ENCODE measurements at regions not wholly inside any gene's neighbourhood (a gene's known extent, or its start where the extent isn't known, plus 50 kb on each side); places are given as distances from the start of the nearest gene placed in this dataset.

GRCh38 chr16:51430716-51431369 lies 279.8 kb upstream of the SALL1 start:
- peaks cover 0 to 4% (median 0%) of the 10 kb centered on the region in 4 donors for H3K27me3 ChIP-seq
- no peak for TF ChIP-seq EP300 (IDR thresholded peaks at IDR 0.05)
- TF ChIP-seq, protein P1, sequence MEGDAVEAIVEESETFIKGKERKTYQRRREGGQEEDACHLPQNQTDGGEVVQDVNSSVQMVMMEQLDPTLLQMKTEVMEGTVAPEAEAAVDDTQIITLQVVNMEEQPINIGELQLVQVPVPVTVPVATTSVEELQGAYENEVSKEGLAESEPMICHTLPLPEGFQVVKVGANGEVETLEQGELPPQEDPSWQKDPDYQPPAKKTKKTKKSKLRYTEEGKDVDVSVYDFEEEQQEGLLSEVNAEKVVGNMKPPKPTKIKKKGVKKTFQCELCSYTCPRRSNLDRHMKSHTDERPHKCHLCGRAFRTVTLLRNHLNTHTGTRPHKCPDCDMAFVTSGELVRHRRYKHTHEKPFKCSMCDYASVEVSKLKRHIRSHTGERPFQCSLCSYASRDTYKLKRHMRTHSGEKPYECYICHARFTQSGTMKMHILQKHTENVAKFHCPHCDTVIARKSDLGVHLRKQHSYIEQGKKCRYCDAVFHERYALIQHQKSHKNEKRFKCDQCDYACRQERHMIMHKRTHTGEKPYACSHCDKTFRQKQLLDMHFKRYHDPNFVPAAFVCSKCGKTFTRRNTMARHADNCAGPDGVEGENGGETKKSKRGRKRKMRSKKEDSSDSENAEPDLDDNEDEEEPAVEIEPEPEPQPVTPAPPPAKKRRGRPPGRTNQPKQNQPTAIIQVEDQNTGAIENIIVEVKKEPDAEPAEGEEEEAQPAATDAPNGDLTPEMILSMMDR (IDR thresholded peaks at IDR 0.05), result no peak
- TF ChIP-seq POLR2AphosphoS5 (IDR thresholded peaks at IDR 0.05), result no peak
- no peak for TF ChIP-seq POLR2A (IDR thresholded peaks at IDR 0.05; ENCODE audit: low read depth)
- H3K27ac ChIP-seq (replicated peaks in 1 of 4), result no peak overlapping the region
- no peak for DNase-seq (ENCODE audit: extremely low spot score)
- no peak overlapping the region for H3K4me3 ChIP-seq
- H3K4me1 ChIP-seq, result no peaks in the 10 kb centered on the region
- 70% methylated on average over 3 of the region's 3 CpGs for WGBS
- intact Hi-C loops (cut with DNase I), result no loop called here
- H3K36me3 ChIP-seq, result no peaks in the 10 kb centered on the region
- no peaks in the 10 kb centered on the region for H3K9me3 ChIP-seq

- Histone ChIP-seq H3K27me3 (no peaks in the 10 kb centered on the region), H3K9me3 (no peaks in the 10 kb centered on the region), H3K27ac (replicated peaks in 1 of 4) (no peak overlapping the region), H3K4me3 (no peak overlapping the region), H3K4me1 (no peaks in the 10 kb centered on the region), H3K36me3 (no peaks in the 10 kb centered on the region)
- intact Hi-C loops (cut with DNase I), result no loop called here
- TF ChIP-seq, protein P1 (IDR thresholded peaks at IDR 0.05), result no peak
- no peak for TF ChIP-seq EP300 (IDR thresholded peaks at IDR 0.05)
- TF ChIP-seq POLR2AphosphoS5 (IDR thresholded peaks at IDR 0.05), result no peak
- no peak for TF ChIP-seq POLR2A (IDR thresholded peaks at IDR 0.05; ENCODE audit: low read depth)
- WGBS, result 75% methylated on average over 2 of the region's 2 CpGs
- no peak for DNase-seq (ENCODE audit: extremely low spot score)
These were observed 278.0 kb upstream of the SALL1 start for GRCh38 chr16:51429041-51429440.

DNA sequence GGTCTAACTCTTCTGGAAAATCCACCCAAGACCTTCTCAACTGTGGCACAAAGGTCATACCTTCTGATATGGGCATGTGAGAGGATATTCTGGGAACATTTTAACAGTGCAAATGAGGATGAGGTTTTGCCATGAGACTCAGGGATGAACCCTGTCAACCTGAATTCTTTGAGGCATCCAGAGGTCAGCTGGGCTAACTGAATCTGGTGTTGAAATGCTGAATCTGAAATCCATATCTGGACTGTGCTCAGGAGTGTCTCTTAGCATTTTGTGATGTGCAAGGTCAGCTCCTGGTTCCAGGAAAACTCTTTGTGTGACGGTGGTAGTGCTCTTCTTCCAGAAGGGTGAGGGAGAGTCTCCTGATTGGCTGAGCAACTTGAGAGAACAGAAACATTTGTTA lies 276.0 kb upstream of the SALL1 start:
- no peaks in the 10 kb centered on the region for H3K4me1 ChIP-seq
- intact Hi-C loops (cut with DNase I), result no loop called here
- 9% methylated on average over 1 of the region's 1 CpG for WGBS
- no peaks in the 10 kb centered on the region for H3K27me3 ChIP-seq
- H3K36me3 ChIP-seq, result no peaks in the 10 kb centered on the region
- no peak overlapping the region for H3K27ac ChIP-seq (replicated peaks in 1 of 4)
- no peaks in the 10 kb centered on the region for H3K9me3 ChIP-seq
- no peak for DNase-seq (ENCODE audit: extremely low spot score)
- H3K4me3 ChIP-seq, result no peak overlapping the region
- TF ChIP-seq POLR2AphosphoS5 (IDR thresholded peaks at IDR 0.05) (no peak), EP300 (IDR thresholded peaks at IDR 0.05) (no peak), POLR2A (IDR thresholded peaks at IDR 0.05; ENCODE audit: low read depth) (no peak)
- TF ChIP-seq, protein P1 (IDR thresholded peaks at IDR 0.05), result no peak

DNA sequence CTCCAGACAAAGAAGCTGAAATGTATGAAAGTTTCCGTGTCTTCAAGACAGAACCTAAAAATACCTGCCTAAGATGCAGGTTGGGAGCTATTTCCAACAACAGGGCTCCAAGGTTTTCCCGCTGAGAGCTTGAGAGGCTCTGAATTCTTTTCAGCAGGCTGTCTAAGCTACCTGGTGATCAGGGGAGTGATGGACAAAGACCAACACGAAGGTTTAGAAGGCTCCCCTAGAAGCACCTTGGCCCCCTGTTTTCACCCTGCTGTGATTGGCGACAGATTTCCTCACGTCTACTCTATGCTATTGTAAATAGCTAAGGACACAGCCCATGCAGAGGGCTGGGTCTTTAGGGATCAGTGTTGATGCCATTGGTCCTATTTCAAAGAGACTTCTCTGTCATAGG lies 275.2 kb upstream of the SALL1 start:
- no peaks in the 10 kb centered on the region for H3K4me1 ChIP-seq
- no peaks in the 10 kb centered on the region for H3K36me3 ChIP-seq
- no peak for DNase-seq (ENCODE audit: extremely low spot score)
- intact Hi-C loops (cut with DNase I), result no loop called here
- no peaks in the 10 kb centered on the region for H3K9me3 ChIP-seq
- no peaks in the 10 kb centered on the region for H3K27me3 ChIP-seq
- TF ChIP-seq POLR2A (IDR thresholded peaks at IDR 0.05; ENCODE audit: low read depth), result no peak
- TF ChIP-seq EP300 (IDR thresholded peaks at IDR 0.05), result no peak
- TF ChIP-seq, protein P1 (IDR thresholded peaks at IDR 0.05), result no peak
- TF ChIP-seq POLR2AphosphoS5 (IDR thresholded peaks at IDR 0.05), result no peak
- WGBS, result 28% methylated on average over 5 of the region's 5 CpGs
- no peak overlapping the region for H3K27ac ChIP-seq (replicated peaks in 1 of 4)
- H3K4me3 ChIP-seq, result no peak overlapping the region

- peaks cover 0 to 4% (median 0%) of the 10 kb centered on the region in 4 donors for H3K27me3 ChIP-seq
- no peaks in the 10 kb centered on the region for H3K4me1 ChIP-seq
- intact Hi-C loops (cut with DNase I), result no loop called here
- TF ChIP-seq, protein P1 (IDR thresholded peaks at IDR 0.05), result no peak
- no peak for TF ChIP-seq POLR2AphosphoS5 (IDR thresholded peaks at IDR 0.05)
- TF ChIP-seq POLR2A (IDR thresholded peaks at IDR 0.05; ENCODE audit: low read depth), result no peak
- TF ChIP-seq EP300 (IDR thresholded peaks at IDR 0.05), result no peak
- no peaks in the 10 kb centered on the region for H3K9me3 ChIP-seq
- no peak overlapping the region for H3K27ac ChIP-seq (replicated peaks in 1 of 4)
- DNase-seq (ENCODE audit: extremely low spot score), result no peak
- 75% methylated on average over 2 of the region's 2 CpGs for WGBS
- no peaks in the 10 kb centered on the region for H3K36me3 ChIP-seq
- no peak overlapping the region for H3K4me3 ChIP-seq
These were observed 269.2 kb upstream of the SALL1 start for GRCh38 chr16:51420247-51420646.
